ENCODE measurements at regions not wholly inside any gene's neighbourhood (a gene's known extent, or its start where the extent isn't known, plus 50 kb on each side); places are given as distances from the start of the nearest gene placed in this dataset.

DNA sequence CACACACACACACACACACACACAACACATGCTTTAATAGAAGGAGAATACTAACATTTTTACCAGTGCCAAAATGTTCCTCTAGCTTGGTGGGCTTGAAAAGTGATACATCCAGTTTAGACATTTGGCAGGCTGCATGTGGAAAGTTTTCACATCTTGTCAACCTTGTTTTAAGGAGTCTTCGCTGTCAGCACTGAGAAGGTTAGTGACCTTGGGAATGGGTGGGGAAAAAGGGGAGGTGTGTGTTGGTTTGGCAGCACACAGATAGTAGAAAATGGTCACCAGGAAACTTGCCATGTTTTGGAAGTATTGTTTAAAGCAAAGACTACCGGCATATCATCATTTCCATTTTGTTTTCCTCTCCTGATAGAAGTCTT, 346.5 kb upstream of the ADAMTSL1 start:
- Mint-ChIP-seq H3K36me3 (ENCODE audit: low read depth) (no peaks in the 10 kb centered on the region), H3K27me3 (ENCODE audit: low read depth) (no peaks in the 10 kb centered on the region), H3K27ac (no peak overlapping the region), H3K4me3 (no peak overlapping the region), H3K9me3 (peaks cover 2% of the 10 kb centered on the region), H3K4me1 (ENCODE audit: low read depth) (no peaks in the 10 kb centered on the region)
- no peak for DNase-seq
- intact Hi-C loops (cut with micrococcal nuclease): no loop called here
- CTCF ChIA-PET: no interaction called here

DNA sequence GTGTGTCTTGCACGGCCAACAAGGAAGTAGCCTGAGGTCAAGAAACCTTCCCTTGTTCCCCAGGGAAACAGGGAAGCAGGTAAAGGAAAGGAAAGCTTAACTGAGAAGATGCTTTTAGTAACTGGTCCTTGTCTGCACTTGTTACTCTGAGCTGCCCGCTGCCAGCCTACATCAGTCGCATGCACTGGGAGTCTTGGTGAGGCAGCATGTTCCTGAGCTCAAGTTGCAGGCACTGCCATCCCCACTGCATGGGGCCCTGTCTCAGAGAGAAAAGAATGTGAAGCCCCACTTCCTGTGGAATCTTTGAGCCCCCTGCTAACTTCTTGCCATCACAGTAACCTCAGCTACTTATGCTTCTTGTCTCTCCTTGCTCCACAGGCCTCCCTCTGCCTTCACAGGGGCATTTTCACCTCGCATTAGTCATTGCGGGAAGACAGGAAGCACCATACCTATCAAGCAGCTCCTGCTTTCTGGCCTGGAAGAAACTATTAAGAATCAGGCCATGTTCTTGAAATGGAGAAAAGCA, 344.1 kb upstream of the ADAMTSL1 start:
- no peaks in the 10 kb centered on the region for H3K4me1 Mint-ChIP-seq (ENCODE audit: low read depth)
- DNase-seq: no peak
- CTCF ChIA-PET: no interaction called here
- no peak overlapping the region for H3K27ac Mint-ChIP-seq
- no peaks in the 10 kb centered on the region for H3K9me3 Mint-ChIP-seq
- intact Hi-C loops (cut with micrococcal nuclease): no loop called here
- H3K36me3 Mint-ChIP-seq (ENCODE audit: low read depth): no peaks in the 10 kb centered on the region
- H3K27me3 Mint-ChIP-seq (ENCODE audit: low read depth): no peaks in the 10 kb centered on the region
- no peak overlapping the region for H3K4me3 Mint-ChIP-seq

DNA sequence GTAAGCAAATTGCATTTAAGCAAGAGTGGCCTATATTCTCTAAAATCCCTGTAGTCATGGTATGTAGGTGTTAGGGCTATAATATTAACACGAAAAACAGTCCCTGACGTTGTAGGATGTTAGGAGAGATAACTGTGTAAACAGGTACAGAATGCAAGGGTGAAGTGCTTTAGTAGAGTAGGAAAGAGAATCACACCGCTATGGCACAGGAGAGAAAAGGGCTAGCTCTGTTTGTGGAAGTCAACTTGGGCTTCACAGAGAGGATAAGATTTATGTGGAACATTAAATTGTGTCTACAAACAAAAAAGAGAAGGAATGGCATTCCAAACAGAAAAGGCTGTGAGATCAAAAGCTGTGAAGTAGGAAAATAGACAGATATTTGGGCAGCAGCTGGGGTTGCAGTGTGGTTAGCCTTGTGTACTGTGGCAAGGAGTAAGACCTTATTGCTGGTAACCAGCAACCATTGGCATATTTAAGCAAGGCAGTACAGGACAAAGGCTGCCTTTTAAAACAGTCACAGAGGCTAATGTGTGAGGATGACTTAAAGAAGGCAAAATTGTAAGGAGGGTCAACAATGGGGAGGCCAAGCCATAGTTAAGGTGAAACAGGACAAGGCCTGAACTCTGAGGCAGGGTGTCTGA, 337.5 kb upstream of the ADAMTSL1 start:
- H3K36me3 Mint-ChIP-seq (ENCODE audit: low read depth): no peaks in the 10 kb centered on the region
- H3K4me3 Mint-ChIP-seq: no peak overlapping the region
- no peak for DNase-seq
- no peaks in the 10 kb centered on the region for H3K9me3 Mint-ChIP-seq
- no peaks in the 10 kb centered on the region for H3K27me3 Mint-ChIP-seq (ENCODE audit: low read depth)
- H3K4me1 Mint-ChIP-seq (ENCODE audit: low read depth): no peaks in the 10 kb centered on the region
- intact Hi-C loops (cut with micrococcal nuclease): no loop called here
- no peak overlapping the region for H3K27ac Mint-ChIP-seq
- CTCF ChIA-PET: no interaction called here

DNA sequence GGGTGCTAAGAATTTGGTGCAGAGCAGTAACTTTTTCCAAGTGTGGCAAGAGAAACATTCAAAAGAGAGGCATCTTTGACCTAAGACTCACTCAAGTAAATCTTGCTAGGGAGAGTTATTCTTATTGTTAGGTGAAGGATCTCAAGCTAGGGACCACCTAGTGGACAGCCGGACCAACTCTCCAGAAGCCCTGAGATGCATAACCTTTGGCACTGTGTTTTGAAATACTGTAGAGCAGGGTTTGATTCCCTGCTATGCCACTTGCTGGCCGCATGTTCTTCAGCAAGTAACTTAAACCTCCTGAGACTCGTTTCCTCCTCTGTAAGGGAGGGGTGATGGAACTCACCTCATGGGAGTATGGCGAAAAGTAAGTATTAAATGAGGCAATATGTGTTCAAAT, 336.1 kb upstream of the ADAMTSL1 start:
- Mint-ChIP-seq H3K27me3 (ENCODE audit: low read depth) (no peaks in the 10 kb centered on the region), H3K4me3 (no peak overlapping the region), H3K27ac (no peak overlapping the region), H3K4me1 (ENCODE audit: low read depth) (no peaks in the 10 kb centered on the region), H3K9me3 (no peaks in the 10 kb centered on the region), H3K36me3 (ENCODE audit: low read depth) (no peaks in the 10 kb centered on the region)
- CTCF ChIA-PET: no interaction called here
- intact Hi-C loops (cut with micrococcal nuclease): no loop called here
- no peak for DNase-seq

DNA sequence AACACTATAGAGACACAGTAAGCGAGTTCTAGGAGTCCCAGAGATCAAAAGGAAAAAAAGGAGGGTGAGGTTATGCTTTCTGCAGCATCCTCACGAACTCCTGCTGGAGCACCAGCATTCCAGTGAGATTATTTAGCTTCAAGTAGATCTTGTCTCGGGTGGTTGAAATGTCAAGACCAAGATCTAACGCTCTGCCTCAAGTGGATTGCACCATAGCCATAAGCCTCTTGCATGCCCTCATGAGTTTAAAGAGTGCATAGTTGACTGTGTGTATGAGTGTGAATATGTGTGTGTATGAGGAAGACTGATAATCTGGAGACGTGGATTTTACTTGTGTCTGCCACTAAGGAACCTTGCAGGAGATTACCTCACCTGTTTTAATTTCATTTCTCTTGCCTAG, 335.3 kb upstream of the ADAMTSL1 start:
- no peak for DNase-seq
- Mint-ChIP-seq H3K27me3 (ENCODE audit: low read depth) (no peaks in the 10 kb centered on the region), H3K4me1 (ENCODE audit: low read depth) (no peaks in the 10 kb centered on the region), H3K9me3 (no peaks in the 10 kb centered on the region), H3K27ac (no peak overlapping the region), H3K4me3 (no peak overlapping the region), H3K36me3 (ENCODE audit: low read depth) (no peaks in the 10 kb centered on the region)
- intact Hi-C loops (cut with micrococcal nuclease): no loop called here
- CTCF ChIA-PET: no interaction called here

DNA sequence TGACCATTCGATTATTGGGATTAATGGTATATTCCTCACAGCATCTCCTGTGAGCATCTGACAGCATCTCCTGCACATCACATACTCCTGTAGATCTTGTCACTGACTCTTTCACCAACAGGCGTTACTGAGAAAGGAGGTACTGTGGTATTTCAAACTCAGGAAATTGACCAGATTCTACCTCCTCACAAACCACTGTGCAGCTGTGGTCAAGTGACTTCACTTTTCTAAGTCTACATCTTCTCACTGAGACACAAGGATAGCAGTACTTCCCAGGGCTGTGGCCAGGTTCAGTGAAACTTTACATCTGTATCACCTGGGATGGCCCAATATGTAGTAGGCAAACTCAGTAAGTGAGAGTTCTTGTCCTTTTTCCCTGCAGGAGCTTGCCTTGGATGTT, 332.3 kb upstream of the ADAMTSL1 start:
- CTCF ChIA-PET: no interaction called here
- H3K27me3 Mint-ChIP-seq (ENCODE audit: low read depth): no peaks in the 10 kb centered on the region
- no peaks in the 10 kb centered on the region for H3K9me3 Mint-ChIP-seq
- no peak overlapping the region for H3K4me3 Mint-ChIP-seq
- H3K27ac Mint-ChIP-seq: no peak overlapping the region
- intact Hi-C loops (cut with micrococcal nuclease): no loop called here
- DNase-seq: no peak
- H3K36me3 Mint-ChIP-seq (ENCODE audit: low read depth): no peaks in the 10 kb centered on the region
- no peaks in the 10 kb centered on the region for H3K4me1 Mint-ChIP-seq (ENCODE audit: low read depth)

DNA sequence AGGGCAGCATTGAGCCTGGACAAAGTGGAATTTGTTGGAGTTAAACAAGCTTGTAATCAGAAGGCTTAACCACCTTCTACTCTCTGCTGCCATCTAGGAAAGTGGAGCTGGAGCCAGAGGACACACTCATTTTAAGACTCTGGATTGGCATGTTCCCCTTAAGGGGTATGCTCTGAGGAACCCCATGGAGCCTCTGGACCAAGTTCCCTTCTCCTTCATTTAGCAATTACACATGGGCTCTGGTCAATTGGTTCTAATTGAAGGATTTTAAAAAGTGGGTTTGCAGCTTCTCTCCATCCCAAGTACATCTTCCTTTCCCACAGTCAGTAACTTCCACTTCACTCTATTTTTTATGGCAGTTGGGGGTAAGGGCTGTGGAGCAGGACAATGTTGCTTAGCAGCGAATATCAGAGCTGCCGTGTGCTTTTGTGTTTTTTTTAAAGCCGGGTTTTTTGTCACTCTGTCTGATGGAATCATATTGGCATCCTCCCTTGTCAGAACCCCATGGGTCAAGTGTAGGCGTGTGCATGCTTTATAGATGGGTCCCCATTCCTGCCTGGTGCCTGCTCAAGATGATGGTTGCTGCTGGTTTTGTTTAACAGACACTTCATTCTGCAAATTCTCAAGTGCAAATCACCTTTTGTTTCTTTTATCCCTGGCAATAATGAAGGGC, 330.7 kb upstream of the ADAMTSL1 start:
- CTCF ChIA-PET: interaction anchor here (0.6 kb wide), 1 partner anchor 536 kb away, joined by 4 read pairs; no protein-coding TSS in a partner anchor

DNA sequence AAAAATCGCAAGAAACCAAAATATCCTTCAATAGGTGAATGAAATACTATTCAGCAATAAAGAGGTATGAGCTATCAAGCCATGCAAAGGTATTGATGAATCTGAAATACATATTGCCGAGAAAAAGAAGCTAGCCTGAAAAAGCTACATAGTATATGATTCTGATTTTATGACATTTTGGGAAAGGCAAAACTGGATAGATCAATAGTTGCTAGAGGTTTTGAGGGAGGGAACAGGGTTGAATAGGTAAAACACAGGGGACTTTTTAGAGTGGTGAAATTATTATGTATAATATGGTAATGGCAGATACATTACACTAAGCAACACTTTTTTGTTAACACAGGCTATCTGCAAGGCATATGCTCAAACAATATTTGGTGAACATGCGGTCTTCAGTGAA, 327.6 kb upstream of the ADAMTSL1 start:
- Mint-ChIP-seq H3K36me3 (ENCODE audit: low read depth) (no peaks in the 10 kb centered on the region), H3K4me1 (ENCODE audit: low read depth) (no peaks in the 10 kb centered on the region), H3K9me3 (peaks cover 3% of the 10 kb centered on the region), H3K27me3 (ENCODE audit: low read depth) (no peaks in the 10 kb centered on the region), H3K27ac (no peak overlapping the region), H3K4me3 (no peak overlapping the region)
- intact Hi-C loops (cut with micrococcal nuclease): no loop called here
- CTCF ChIA-PET: no interaction called here
- no peak for DNase-seq

More for the DNA sequence above, 330.7 kb upstream of the ADAMTSL1 start:
- intact Hi-C loops (cut with micrococcal nuclease): no loop called here
- DNase-seq: no peak
- H3K27me3 Mint-ChIP-seq (ENCODE audit: low read depth): no peaks in the 10 kb centered on the region
- no peaks in the 10 kb centered on the region for H3K4me1 Mint-ChIP-seq (ENCODE audit: low read depth)
- no peak overlapping the region for H3K4me3 Mint-ChIP-seq
- H3K27ac Mint-ChIP-seq: no peak overlapping the region
- H3K9me3 Mint-ChIP-seq: no peaks in the 10 kb centered on the region
- no peaks in the 10 kb centered on the region for H3K36me3 Mint-ChIP-seq (ENCODE audit: low read depth)

DNA sequence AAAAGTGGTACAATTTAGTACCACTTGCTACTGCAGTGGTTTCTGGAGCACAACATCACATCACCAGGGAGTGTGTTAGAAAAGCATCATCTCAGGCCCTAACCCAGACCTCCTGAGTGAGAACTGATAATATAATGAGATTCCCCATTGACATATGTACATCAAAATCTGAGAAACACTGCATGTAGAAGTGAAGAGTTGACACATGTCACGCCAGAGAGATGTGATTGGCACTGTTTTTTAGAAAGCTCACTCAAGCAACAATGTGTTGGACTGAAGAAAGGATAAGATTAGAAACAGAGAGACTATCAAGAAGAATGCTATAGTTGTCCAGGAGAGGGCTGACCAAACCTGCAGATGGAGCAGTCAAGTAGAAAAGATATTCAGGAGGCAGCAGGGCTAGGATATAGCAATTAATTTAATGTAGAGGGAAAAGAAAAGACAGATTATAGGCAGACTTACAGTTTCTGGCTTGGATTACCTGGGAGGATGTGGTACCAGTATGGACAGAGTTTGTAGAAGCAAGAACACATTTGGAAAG, 324.4 kb upstream of the ADAMTSL1 start:
- no peaks in the 10 kb centered on the region for H3K36me3 Mint-ChIP-seq (ENCODE audit: low read depth)

DNA sequence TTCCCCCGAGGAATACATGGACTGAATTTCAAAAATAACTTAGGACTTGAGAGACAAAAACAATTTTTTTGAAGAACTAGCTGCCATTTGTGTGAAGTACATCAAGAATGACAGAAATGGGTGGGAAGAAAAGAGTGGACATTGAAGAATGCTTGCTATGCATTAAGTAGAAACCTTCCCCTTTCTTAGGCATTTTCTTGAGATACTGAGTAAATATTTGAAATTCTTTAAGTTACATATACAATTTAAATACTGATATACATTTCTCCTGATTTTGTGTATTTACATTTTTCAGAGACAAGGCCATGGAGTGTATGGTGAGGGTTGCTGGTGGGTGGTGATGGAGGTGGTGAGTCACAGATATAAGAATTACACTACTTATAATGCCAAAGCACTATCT, 319.3 kb upstream of the ADAMTSL1 start:
- H3K27ac Mint-ChIP-seq: no peak overlapping the region
- H3K4me1 Mint-ChIP-seq (ENCODE audit: low read depth): no peaks in the 10 kb centered on the region
- H3K36me3 Mint-ChIP-seq (ENCODE audit: low read depth): no peaks in the 10 kb centered on the region
- H3K9me3 Mint-ChIP-seq: no peaks in the 10 kb centered on the region
- no peak for DNase-seq
- no peaks in the 10 kb centered on the region for H3K27me3 Mint-ChIP-seq (ENCODE audit: low read depth)
- intact Hi-C loops (cut with micrococcal nuclease): no loop called here
- CTCF ChIA-PET: no interaction called here
- no peak overlapping the region for H3K4me3 Mint-ChIP-seq

More for the DNA sequence above, 324.4 kb upstream of the ADAMTSL1 start:
- intact Hi-C loops (cut with micrococcal nuclease): no loop called here
- CTCF ChIA-PET: no interaction called here
- Mint-ChIP-seq H3K9me3 (peaks cover 3% of the 10 kb centered on the region), H3K27me3 (ENCODE audit: low read depth) (no peaks in the 10 kb centered on the region), H3K27ac (no peak overlapping the region), H3K4me1 (ENCODE audit: low read depth) (no peaks in the 10 kb centered on the region), H3K4me3 (no peak overlapping the region)
- no peak for DNase-seq

DNA sequence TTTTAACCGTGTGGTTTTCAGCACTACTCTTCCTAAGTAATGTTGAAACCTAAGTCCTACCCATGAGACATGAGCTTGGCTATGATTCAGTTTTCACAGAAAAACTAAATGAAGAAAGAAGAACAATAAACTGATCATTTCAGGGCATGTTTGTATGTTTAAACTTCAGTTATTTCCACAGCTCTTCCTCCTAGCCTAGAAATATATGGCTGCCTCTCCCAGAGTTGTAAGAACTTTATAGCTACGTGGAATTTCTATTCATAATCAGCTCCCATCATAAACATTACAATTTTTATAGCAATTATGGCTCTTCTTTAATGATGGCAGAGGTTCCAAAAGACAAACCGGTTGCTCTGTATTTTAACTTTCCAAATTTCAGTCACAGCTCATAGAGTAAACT, 314.7 kb upstream of the ADAMTSL1 start:
- CTCF ChIA-PET: no interaction called here
- Mint-ChIP-seq H3K9me3 (no peaks in the 10 kb centered on the region), H3K4me1 (ENCODE audit: low read depth) (no peaks in the 10 kb centered on the region), H3K4me3 (no peak overlapping the region), H3K36me3 (ENCODE audit: low read depth) (no peaks in the 10 kb centered on the region), H3K27ac (no peak overlapping the region), H3K27me3 (ENCODE audit: low read depth) (no peaks in the 10 kb centered on the region)
- DNase-seq: no peak
- intact Hi-C loops (cut with micrococcal nuclease): no loop called here

DNA sequence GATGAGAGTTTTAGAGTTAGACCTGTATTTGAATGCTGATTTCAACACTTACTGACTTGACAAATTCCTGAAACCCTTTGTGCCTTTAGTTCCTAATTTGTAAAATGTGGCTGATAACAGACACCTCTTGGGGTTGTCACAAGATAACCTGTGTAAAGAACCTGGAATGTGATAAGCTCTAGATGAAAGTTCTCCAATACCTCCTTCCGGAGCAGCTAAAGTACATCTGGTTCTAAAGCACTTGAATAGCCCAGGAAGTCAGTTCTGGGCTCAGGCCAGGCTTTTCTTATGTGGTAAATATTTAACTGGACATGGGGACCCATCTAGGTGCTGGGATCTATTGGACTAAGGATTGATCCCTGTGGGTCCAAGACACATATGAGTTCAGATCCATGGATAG, 310.8 kb upstream of the ADAMTSL1 start:
- no peaks in the 10 kb centered on the region for H3K36me3 Mint-ChIP-seq (ENCODE audit: low read depth)
- H3K4me3 Mint-ChIP-seq: no peak overlapping the region
- H3K4me1 Mint-ChIP-seq (ENCODE audit: low read depth): no peaks in the 10 kb centered on the region
- intact Hi-C loops (cut with micrococcal nuclease): no loop called here
- CTCF ChIA-PET: interaction anchor here (0.6 kb wide), 1 partner anchor 830 kb away, joined by 5 read pairs; no protein-coding TSS in a partner anchor
- H3K27me3 Mint-ChIP-seq (ENCODE audit: low read depth): no peaks in the 10 kb centered on the region
- H3K27ac Mint-ChIP-seq: no peak overlapping the region
- no peak for DNase-seq
- no peaks in the 10 kb centered on the region for H3K9me3 Mint-ChIP-seq

DNA sequence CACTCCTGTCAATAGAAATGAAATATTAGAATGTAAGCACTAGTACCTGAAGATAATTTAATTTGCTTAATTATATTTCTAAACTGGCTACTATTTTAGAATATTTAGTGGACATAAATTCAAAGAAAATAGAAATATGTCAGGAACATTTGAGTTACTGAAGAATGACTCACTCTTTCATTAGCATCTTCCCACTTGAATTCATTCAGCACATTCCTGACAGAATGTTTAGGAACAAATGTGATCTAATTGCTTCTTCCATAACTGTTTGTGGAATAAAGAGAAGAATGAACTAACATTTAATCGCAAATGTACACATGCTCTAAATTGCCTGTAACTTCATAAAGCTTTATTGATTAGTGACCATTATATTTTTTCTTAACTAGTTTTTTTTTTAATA, 306.2 kb upstream of the ADAMTSL1 start:
- no peak for DNase-seq
- Mint-ChIP-seq H3K9me3 (no peaks in the 10 kb centered on the region), H3K27ac (no peak overlapping the region), H3K4me1 (ENCODE audit: low read depth) (no peaks in the 10 kb centered on the region), H3K36me3 (ENCODE audit: low read depth) (no peaks in the 10 kb centered on the region), H3K4me3 (no peak overlapping the region), H3K27me3 (ENCODE audit: low read depth) (no peaks in the 10 kb centered on the region)
- intact Hi-C loops (cut with micrococcal nuclease): no loop called here
- CTCF ChIA-PET: no interaction called here

Measured in activated naive CD4-positive, alpha-beta T cell treated with anti-CD3 and anti-CD28 coated beads for 36 hours (primary cell).